Upper lobe of left lung (tissue), 6 donors: ENCODE measurements at regions not wholly inside any gene's neighbourhood (a gene's known extent, or its start where the extent isn't known, plus 50 kb on each side); places are given as distances from the start of the nearest gene placed in this dataset.
"Not testable (repeated sequence)": the region's sequence is repeated elsewhere in the genome, so short reads cannot be mapped to it uniquely, and the experiment has no call there.

ENCODE experiments used
- ATAC-seq, 2 donors: fragments of 200-7000 bp; cut with Tn5 transposase; one replicate each; pipeline ENCODE4 v1.9.1; 2022; ENCODE audit warnings: mild to moderate bottlenecking in 2 of 2, moderate library complexity in 2 of 2; ENCODE audit not compliant: low FRiP score in 2 of 2
- DNase-seq, 2 donors: peaks; one replicate each; pipeline ENCODE4 v3.0.0-alpha.2; 2019 to 2020
- H3K27ac ChIP-seq, 4 donors: fragments of 200-600 bp; sonication (generic); one replicate each; pipeline ENCODE4 v1.5.1; 2016 to 2019
- H3K27me3 ChIP-seq, 4 donors: fragments of 200-600 bp; sonication (generic); one replicate each; pipeline ENCODE4 v1.5.1; 2017 to 2019
- H3K36me3 ChIP-seq, 4 donors: fragments of 200-600 bp; sonication (generic); one replicate each; pipeline ENCODE4 v1.5.1; 2016 to 2019
- H3K4me1 ChIP-seq, 4 donors: fragments of 200-600 bp; sonication (generic); one replicate each; pipeline ENCODE4 v1.5.1; 2018 to 2019
- H3K4me3 ChIP-seq, 4 donors: fragments of 200-600 bp; sonication (generic); one replicate each; pipeline ENCODE4 v1.5.1; 2017 to 2019; ENCODE audit warnings: mild to moderate bottlenecking in 2 of 4, moderate library complexity in 1 of 4
- H3K9me3 ChIP-seq, 4 donors: fragments of 200-600 bp; sonication (generic); one replicate each; pipeline ENCODE4 v1.5.1; 2018 to 2019
- CTCF ChIP-seq, 6 experiments: fragments of 450-650 bp in 4 of 6; fragments of 200-600 bp in 2 of 6; sonication (generic) in 2 of 6; IDR thresholded peaks; one replicate each; pipeline ENCODE4 v1.5.1; 2016 to 2019; ENCODE audit warnings: antibody characterized with exemption in 6 of 6
- EP300 ChIP-seq, 4 donors: sonication (generic); formaldehyde crosslinking; IDR thresholded peaks; one replicate each; pipeline ENCODE4 v1.5.1; 2017; ENCODE audit warnings: antibody characterized with exemption in 4 of 4, control low read depth in 2 of 4
- POLR2A ChIP-seq, 4 donors: fragments of 450-650 bp; IDR thresholded peaks; one replicate each; pipeline ENCODE4 v1.5.1; 2016 to 2017; ENCODE audit warnings: antibody characterized with exemption in 4 of 4, mild to moderate bottlenecking in 2 of 4
- POLR2AphosphoS5 ChIP-seq, 2 donors: sonication (generic); formaldehyde crosslinking; IDR thresholded peaks; one replicate each; pipeline ENCODE4 v1.5.1; 2017; ENCODE audit warnings: antibody characterized with exemption in 2 of 2
- WGBS, 2 donors: methylation state at CpG; one replicate each; pipeline ENCODE4 v1.1.5; 2017 to 2018; 5-methylcytosine and 5-hydroxymethylcytosine counted together
- donor health status: DM: no; HTN: no; CAD: no; lungs with moderate emphysema.
- donor health status: DM: no; HTN: yes; CAD: no; lungs with severe emphysema.

- no peak overlapping the region for H3K27ac ChIP-seq
- no peaks in the 10 kb centered on the region for H3K4me1 ChIP-seq
- peaks cover 0 to 4% (median 0%) of the 10 kb centered on the region in 4 donors for H3K9me3 ChIP-seq
- ATAC-seq (no peak), DNase-seq (no peak)
- H3K27me3 ChIP-seq, result no peaks in the 10 kb centered on the region
- no peak for TF ChIP-seq CTCF (IDR thresholded peaks at IDR 0.05)
- TF ChIP-seq POLR2A (IDR thresholded peaks at IDR 0.05), result no peak
- no peak for TF ChIP-seq EP300 (IDR thresholded peaks at IDR 0.05)
- no peak for TF ChIP-seq POLR2AphosphoS5 (IDR thresholded peaks at IDR 0.05)
- H3K4me3 ChIP-seq, result no peak overlapping the region
- H3K36me3 ChIP-seq, result no peaks in the 10 kb centered on the region
These were observed 686.2 kb downstream of the METTL15 start for GRCh38 chr11:28794405-28794804.

- DNase-seq (no peak), ATAC-seq (peak in 1 of 2 donors; percentile 43)
- WGBS, 2 donors, result 77 to 87% methylated on average over 3 to 8 of the region's 8 CpGs
- no peak overlapping the region for H3K4me3 ChIP-seq
- no peaks in the 10 kb centered on the region for H3K27me3 ChIP-seq
- H3K36me3 ChIP-seq, result no peaks in the 10 kb centered on the region
- peaks cover 0 to 4% (median 0%) of the 10 kb centered on the region in 4 donors for H3K9me3 ChIP-seq
- H3K27ac ChIP-seq, result no peak overlapping the region
- TF ChIP-seq EP300 (IDR thresholded peaks at IDR 0.05) (no peak), POLR2A (IDR thresholded peaks at IDR 0.05) (no peak), CTCF (IDR thresholded peaks at IDR 0.05) (no peak), POLR2AphosphoS5 (IDR thresholded peaks at IDR 0.05) (no peak)
- no peaks in the 10 kb centered on the region for H3K4me1 ChIP-seq
These were observed 685.1 kb downstream of the METTL15 start for GRCh38 chr11:28793282-28793738.

GRCh38 chr11:28792856-28793255 is 684.7 kb downstream of the METTL15 start:
- no peaks in the 10 kb centered on the region for H3K4me1 ChIP-seq
- H3K9me3 ChIP-seq, result peaks cover 0 to 4% (median 0%) of the 10 kb centered on the region in 4 donors
- WGBS, 2 donors, result 56 to 58% methylated on average over 2 of the region's 2 CpGs
- H3K4me3 ChIP-seq, result no peak overlapping the region
- ATAC-seq, result no peak
- no peaks in the 10 kb centered on the region for H3K36me3 ChIP-seq
- H3K27me3 ChIP-seq, result no peaks in the 10 kb centered on the region
- no peak overlapping the region for H3K27ac ChIP-seq
- TF ChIP-seq CTCF (IDR thresholded peaks at IDR 0.05) (no peak), EP300 (IDR thresholded peaks at IDR 0.05) (no peak), POLR2AphosphoS5 (IDR thresholded peaks at IDR 0.05) (no peak), POLR2A (IDR thresholded peaks at IDR 0.05) (no peak)
- DNase-seq, result no peak

GRCh38 chr11:28787897-28788296 is 679.7 kb downstream of the METTL15 start:
- H3K4me1 ChIP-seq, H3K27ac ChIP-seq, DNase-seq, ATAC-seq, H3K27me3 ChIP-seq, H3K9me3 ChIP-seq, H3K4me3 ChIP-seq, H3K36me3 ChIP-seq: not testable (repeated sequence)
- 79 to 81% methylated on average over 2 of the region's 2 CpGs for WGBS, 2 donors

GRCh38 chr11:28777126-28777525 is 668.9 kb downstream of the METTL15 start:
- no peak for ATAC-seq
- 85 to 92% methylated on average over 6 of the region's 6 CpGs for WGBS, 2 donors
- H3K27ac ChIP-seq, result no peak overlapping the region
- DNase-seq, result no peak
- H3K4me1 ChIP-seq, result no peaks in the 10 kb centered on the region
- H3K9me3 ChIP-seq, result peaks cover 0 to 25% (median 5%) of the 10 kb centered on the region in 4 donors
- no peak overlapping the region for H3K4me3 ChIP-seq
- no peak for TF ChIP-seq CTCF (IDR thresholded peaks at IDR 0.05)
- H3K36me3 ChIP-seq, result no peaks in the 10 kb centered on the region
- H3K27me3 ChIP-seq, result no peaks in the 10 kb centered on the region
